SK-N-SH treated with all-trans-retinoic acid at 6 μM for 48 hours (cell line): ENCODE measurements at regions not wholly inside any gene's neighbourhood (a gene's known extent, or its start where the extent isn't known, plus 50 kb on each side); places are given as distances from the start of the nearest gene placed in this dataset.

ENCODE experiments used
- RARB ChIP-seq: fragments of 250-450 bp; sonication (Bioruptor Pico); IDR thresholded peaks from 2 replicates; pipeline ENCODE4 v1.8.0; 2021; ENCODE audit warnings: mild to moderate bottlenecking, moderate library complexity
- ZC3H10 ChIP-seq: fragments of 250-450 bp; sonication (Bioruptor Pico); IDR thresholded peaks from 2 replicates; pipeline ENCODE4 v1.5.1; 2021; ENCODE audit warnings: mild to moderate bottlenecking, moderate library complexity
- TF ChIP-seq, protein P1 (sequence below): fragments of 250-450 bp; sonication (Bioruptor Pico); IDR thresholded peaks from 2 replicates; pipeline ENCODE4 v1.8.0; 2020; ENCODE audit warnings: mild to moderate bottlenecking, moderate library complexity, borderline replicate concordance
- TF ChIP-seq, protein P2 (sequence below): fragments of 250-450 bp; sonication (Bioruptor Pico); IDR thresholded peaks from 2 replicates; pipeline ENCODE4 v1.5.1; 2021; ENCODE audit warnings: mild to moderate bottlenecking, moderate library complexity
- TF ChIP-seq, protein P3 (sequence below): fragments of 250-450 bp; sonication (Bioruptor Pico); IDR thresholded peaks from 2 replicates; pipeline ENCODE4 v1.5.0; 2020; ENCODE audit warnings: mild to moderate bottlenecking, moderate library complexity

DNA sequence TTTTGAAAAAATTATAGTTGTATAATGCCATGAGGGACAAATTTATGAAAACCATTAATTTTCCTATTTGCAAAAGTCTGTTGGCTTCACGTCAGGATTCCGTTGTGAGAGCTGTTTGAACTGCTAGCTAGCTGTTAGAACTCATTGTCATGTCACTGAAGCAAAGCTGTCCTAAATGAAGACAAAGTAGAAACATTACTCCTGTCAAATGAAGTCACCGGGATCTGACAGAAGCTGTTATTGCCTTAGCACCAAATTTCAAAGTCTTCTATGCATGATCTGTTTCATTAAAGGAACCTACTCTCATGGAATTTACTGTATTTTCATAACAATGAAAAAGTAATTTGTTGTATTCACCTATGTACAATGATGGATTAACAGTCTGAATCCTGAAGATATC lies 479.8 kb downstream of the PLOD2 start:
- TF ChIP-seq, protein P1, sequence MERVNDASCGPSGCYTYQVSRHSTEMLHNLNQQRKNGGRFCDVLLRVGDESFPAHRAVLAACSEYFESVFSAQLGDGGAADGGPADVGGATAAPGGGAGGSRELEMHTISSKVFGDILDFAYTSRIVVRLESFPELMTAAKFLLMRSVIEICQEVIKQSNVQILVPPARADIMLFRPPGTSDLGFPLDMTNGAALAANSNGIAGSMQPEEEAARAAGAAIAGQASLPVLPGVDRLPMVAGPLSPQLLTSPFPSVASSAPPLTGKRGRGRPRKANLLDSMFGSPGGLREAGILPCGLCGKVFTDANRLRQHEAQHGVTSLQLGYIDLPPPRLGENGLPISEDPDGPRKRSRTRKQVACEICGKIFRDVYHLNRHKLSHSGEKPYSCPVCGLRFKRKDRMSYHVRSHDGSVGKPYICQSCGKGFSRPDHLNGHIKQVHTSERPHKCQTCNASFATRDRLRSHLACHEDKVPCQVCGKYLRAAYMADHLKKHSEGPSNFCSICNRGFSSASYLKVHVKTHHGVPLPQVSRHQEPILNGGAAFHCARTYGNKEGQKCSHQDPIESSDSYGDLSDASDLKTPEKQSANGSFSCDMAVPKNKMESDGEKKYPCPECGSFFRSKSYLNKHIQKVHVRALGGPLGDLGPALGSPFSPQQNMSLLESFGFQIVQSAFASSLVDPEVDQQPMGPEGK (CRISPR knock-in tag), result no peak
- TF ChIP-seq, protein P2, sequence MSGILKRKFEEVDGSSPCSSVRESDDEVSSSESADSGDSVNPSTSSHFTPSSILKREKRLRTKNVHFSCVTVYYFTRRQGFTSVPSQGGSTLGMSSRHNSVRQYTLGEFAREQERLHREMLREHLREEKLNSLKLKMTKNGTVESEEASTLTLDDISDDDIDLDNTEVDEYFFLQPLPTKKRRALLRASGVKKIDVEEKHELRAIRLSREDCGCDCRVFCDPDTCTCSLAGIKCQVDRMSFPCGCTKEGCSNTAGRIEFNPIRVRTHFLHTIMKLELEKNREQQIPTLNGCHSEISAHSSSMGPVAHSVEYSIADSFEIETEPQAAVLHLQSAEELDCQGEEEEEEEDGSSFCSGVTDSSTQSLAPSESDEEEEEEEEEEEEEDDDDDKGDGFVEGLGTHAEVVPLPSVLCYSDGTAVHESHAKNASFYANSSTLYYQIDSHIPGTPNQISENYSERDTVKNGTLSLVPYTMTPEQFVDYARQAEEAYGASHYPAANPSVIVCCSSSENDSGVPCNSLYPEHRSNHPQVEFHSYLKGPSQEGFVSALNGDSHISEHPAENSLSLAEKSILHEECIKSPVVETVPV (CRISPR knock-in tag), result no peak
- TF ChIP-seq ZC3H10 (CRISPR knock-in tag) (no peak), RARB (CRISPR knock-in tag) (no peak)
- TF ChIP-seq, protein P3, sequence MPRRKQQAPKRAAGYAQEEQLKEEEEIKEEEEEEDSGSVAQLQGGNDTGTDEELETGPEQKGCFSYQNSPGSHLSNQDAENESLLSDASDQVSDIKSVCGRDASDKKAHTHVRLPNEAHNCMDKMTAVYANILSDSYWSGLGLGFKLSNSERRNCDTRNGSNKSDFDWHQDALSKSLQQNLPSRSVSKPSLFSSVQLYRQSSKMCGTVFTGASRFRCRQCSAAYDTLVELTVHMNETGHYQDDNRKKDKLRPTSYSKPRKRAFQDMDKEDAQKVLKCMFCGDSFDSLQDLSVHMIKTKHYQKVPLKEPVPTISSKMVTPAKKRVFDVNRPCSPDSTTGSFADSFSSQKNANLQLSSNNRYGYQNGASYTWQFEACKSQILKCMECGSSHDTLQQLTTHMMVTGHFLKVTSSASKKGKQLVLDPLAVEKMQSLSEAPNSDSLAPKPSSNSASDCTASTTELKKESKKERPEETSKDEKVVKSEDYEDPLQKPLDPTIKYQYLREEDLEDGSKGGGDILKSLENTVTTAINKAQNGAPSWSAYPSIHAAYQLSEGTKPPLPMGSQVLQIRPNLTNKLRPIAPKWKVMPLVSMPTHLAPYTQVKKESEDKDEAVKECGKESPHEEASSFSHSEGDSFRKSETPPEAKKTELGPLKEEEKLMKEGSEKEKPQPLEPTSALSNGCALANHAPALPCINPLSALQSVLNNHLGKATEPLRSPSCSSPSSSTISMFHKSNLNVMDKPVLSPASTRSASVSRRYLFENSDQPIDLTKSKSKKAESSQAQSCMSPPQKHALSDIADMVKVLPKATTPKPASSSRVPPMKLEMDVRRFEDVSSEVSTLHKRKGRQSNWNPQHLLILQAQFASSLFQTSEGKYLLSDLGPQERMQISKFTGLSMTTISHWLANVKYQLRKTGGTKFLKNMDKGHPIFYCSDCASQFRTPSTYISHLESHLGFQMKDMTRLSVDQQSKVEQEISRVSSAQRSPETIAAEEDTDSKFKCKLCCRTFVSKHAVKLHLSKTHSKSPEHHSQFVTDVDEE (CRISPR knock-in tag), result no peak
